ENCODE measurements at regions not wholly inside any gene's neighbourhood (a gene's known extent, or its start where the extent isn't known, plus 50 kb on each side); places are given as distances from the start of the nearest gene placed in this dataset.

DNA sequence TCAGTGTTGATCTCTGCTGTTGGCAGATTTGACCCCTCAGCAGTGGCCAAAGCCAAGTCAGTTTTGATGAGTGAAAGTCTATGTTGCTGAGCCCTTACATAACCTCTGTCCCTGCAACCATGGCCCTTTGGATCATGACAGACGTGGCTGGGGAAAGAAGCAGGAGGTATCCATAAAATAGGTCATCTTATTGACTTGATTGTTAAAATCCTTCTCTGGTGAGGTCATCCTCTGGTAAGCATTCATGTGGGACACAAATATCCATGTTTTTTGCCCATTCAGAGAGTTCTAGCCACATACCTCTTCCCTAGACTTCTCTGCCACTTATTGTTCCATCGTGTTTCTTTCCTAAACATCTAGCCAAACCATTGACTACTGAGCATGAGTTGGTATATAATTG is 251.9 kb upstream of the PTER start:
- TF ChIP-seq SP1 (IDR thresholded peaks at IDR 0.05; ENCODE audit: low read depth, low read length) = no peak
- TF ChIP-seq CHD1 (IDR thresholded peaks at IDR 0.05; ENCODE audit: low read depth, low read length) = no peak
- no peak for TF ChIP-seq SIN3A (conservative IDR thresholded peaks at IDR 0.05 in 1 of 2, IDR thresholded peaks at IDR 0.05 in 1 of 2; ENCODE audit: low read depth in 1 of 2, low read length in 2 of 2)
